GM23248 (cell line): ENCODE measurements at regions not wholly inside any gene's neighbourhood (a gene's known extent, or its start where the extent isn't known, plus 50 kb on each side); places are given as distances from the start of the nearest gene placed in this dataset.

Experiments
- DNase-seq: peaks from one replicate; pipeline ENCODE4 v3.0.0-alpha.2; 2015
- H2AFZ ChIP-seq: fragments of 200-600 bp; sonication (generic); 2 replicates; pipeline ENCODE4 v1.6.1; 2016; ENCODE audit warnings: antibody characterized with exemption
- H3F3A ChIP-seq: fragments of 200-600 bp; sonication (generic); 2 replicates; pipeline ENCODE4 v1.6.1; 2016; ENCODE audit warnings: mild to moderate bottlenecking, antibody characterized with exemption, mixed run types; ENCODE audit not compliant: insufficient read depth
- H3K27ac ChIP-seq: fragments of 200-600 bp; sonication (generic); 2 replicates; pipeline ENCODE4 v1.5.1; 2016; ENCODE audit warnings: mild to moderate bottlenecking
- H3K27me3 ChIP-seq: fragments of 200-600 bp; sonication (generic); replicated peaks from 2 replicates; pipeline ENCODE4 v1.6.1; 2016; ENCODE audit warnings: mild to moderate bottlenecking; ENCODE audit not compliant: insufficient read depth
- H3K36me3 ChIP-seq: fragments of 200-600 bp; sonication (generic); 2 replicates; pipeline ENCODE4 v1.6.1; 2016; ENCODE audit warnings: low read depth, mild to moderate bottlenecking
- H3K4me1 ChIP-seq: fragments of 200-600 bp; sonication (generic); 2 replicates; pipeline ENCODE4 v1.6.1; 2016; ENCODE audit warnings: mild to moderate bottlenecking; ENCODE audit not compliant: insufficient read depth
- H3K4me2 ChIP-seq: fragments of 200-600 bp; sonication (generic); one replicate; pipeline ENCODE4 v1.6.1; 2016; ENCODE audit warnings: mild to moderate bottlenecking; ENCODE audit not compliant: unreplicated experiment
- H3K4me3 ChIP-seq: fragments of 200-600 bp; sonication (generic); 2 replicates; pipeline ENCODE4 v1.5.1; 2016; ENCODE audit warnings: mild to moderate bottlenecking
- H3K79me2 ChIP-seq: fragments of 200-600 bp; sonication (generic); 2 replicates; pipeline ENCODE4 v1.6.1; 2016; ENCODE audit warnings: mild to moderate bottlenecking; ENCODE audit not compliant: insufficient read depth
- H3K9ac ChIP-seq: fragments of 200-600 bp; sonication (generic); 2 replicates; pipeline ENCODE4 v1.6.1; 2016; ENCODE audit warnings: mild to moderate bottlenecking
- H3K9me2 ChIP-seq: fragments of 200-600 bp; sonication (generic); 2 replicates; pipeline ENCODE4 v1.6.1; 2016; ENCODE audit warnings: mixed run types, mild to moderate bottlenecking, moderate library complexity; ENCODE audit not compliant: insufficient read depth
- H3K9me3 ChIP-seq: fragments of 200-600 bp; sonication (generic); one replicate; pipeline ENCODE4 v1.6.1; 2017; ENCODE audit warnings: low read depth
- H4K20me1 ChIP-seq: fragments of 200-600 bp; sonication (generic); 2 replicates; pipeline ENCODE4 v1.6.0; 2016; ENCODE audit not compliant: insufficient read depth
- EZH2 ChIP-seq: fragments of 200-600 bp; sonication (generic); IDR thresholded peaks from 2 replicates; pipeline ENCODE4 v1.6.1; 2018; ENCODE audit warnings: antibody characterized with exemption, mild to moderate bottlenecking; ENCODE audit not compliant: insufficient read depth, poor library complexity, severe bottlenecking
- EZH2phosphoT487 ChIP-seq: fragments of 200-600 bp; sonication (generic); IDR thresholded peaks from 2 replicates; pipeline ENCODE4 v1.6.1; 2018; ENCODE audit warnings: antibody characterized with exemption, moderate library complexity, mild to moderate bottlenecking, low read depth; ENCODE audit not compliant: insufficient read depth
- WGBS, 2 experiments: methylation state at CpG; one replicate each; pipeline ENCODE4 v1.1.6; 2015 to 2017; ENCODE audit warnings: low lambda C conversion rate in 2 of 2, low coverage in 1 of 2; ENCODE audit errors: missing lambda C conversion rate in 2 of 2; 5-methylcytosine and 5-hydroxymethylcytosine counted together
- in situ Hi-C: fragments of 300-500 bp; cut with MboI; formaldehyde crosslinking; loops from 2 replicates; pipeline ENCODE4 v1.15.0; 2020

DNA sequence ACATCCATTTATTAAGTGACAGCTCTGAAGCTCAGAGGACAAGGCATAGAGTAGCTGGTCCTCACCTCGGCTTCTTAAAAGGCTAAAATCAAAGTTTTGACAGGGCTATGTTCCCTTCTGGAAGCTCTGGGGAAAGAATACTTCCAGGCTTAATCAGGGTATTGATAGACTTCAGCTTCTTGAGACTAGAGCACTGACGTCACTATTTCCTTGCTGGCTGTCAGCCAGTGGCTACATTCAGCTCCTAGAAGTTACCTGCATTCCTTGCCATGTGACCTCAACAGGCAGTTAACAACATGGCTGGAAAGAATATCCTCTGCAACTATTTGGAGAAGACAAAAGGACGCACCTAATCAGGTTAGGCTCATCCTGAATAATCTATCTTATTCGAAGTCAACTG is 1144.8 kb downstream of the ADGRL3 start:
- Histone ChIP-seq H3K27ac (no peak overlapping the region), H3F3A (no peaks in the 10 kb centered on the region), H3K36me3 (no peaks in the 10 kb centered on the region), H3K9me2 (no peaks in the 10 kb centered on the region), H3K4me1 (no peaks in the 10 kb centered on the region), H3K4me3 (no peak overlapping the region), H3K27me3 (no peaks in the 10 kb centered on the region), H3K79me2 (no peaks in the 10 kb centered on the region), H3K9me3 (peaks cover 4% of the 10 kb centered on the region), H4K20me1 (no peaks in the 10 kb centered on the region), H3K9ac (no peak overlapping the region), H2AFZ (no peak overlapping the region), H3K4me2 (no peak overlapping the region)
- WGBS, 2 experiments = 12 to 24% methylated on average over 4 of the region's 4 CpGs
- TF ChIP-seq EZH2phosphoT487 = no peak
- no peak for TF ChIP-seq EZH2
- no peak for DNase-seq
- in situ Hi-C loops = no loop called here

DNA sequence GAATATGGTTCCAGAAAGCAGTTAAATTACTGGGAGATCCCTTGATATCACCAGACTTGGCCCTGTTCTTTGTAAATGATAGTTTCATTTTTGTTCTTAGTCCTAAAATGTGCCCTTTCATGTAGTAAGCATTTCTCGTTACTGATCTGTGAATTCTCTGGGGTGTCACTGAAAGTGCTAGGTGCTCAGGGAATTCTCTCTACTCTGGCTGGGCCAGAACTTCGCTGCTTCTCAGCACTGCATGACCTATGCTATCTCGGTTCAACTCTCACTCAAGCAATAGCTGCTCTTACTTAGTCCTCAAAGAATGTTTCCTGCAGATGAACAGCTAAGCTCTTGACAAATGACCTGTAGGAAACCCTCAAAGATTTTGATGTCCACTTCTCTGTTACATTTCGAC is 1144.3 kb downstream of the ADGRL3 start:
- TF ChIP-seq EZH2 = no peak
- TF ChIP-seq EZH2phosphoT487 = no peak
- in situ Hi-C loops = no loop called here

DNA sequence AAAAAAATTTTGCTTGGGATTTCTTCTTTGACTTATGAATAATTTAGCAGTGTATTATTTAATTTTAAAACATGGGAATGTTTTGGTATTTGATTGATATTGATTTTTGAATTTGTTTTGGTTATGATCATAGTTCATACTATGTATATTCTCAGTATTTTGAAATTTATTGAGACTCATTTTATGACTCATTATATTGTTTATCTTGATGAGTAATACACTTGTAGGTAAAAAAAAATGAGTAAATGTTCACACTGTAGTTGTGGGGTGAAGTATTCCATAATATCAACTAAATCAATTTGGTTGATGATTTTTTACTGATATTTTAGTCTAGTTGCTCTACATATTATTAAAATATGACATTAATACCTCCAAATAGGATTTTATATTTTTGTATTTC is 1142.2 kb downstream of the ADGRL3 start:
- DNase-seq = no peak
- no peak overlapping the region for H3K9ac ChIP-seq
- H3K4me1 ChIP-seq = no peaks in the 10 kb centered on the region
- no peak overlapping the region for H3K4me2 ChIP-seq
- H3K9me2 ChIP-seq = no peaks in the 10 kb centered on the region
- in situ Hi-C loops = no loop called here
- TF ChIP-seq EZH2phosphoT487 = no peak
- TF ChIP-seq EZH2 = no peak
- no peak overlapping the region for H3K4me3 ChIP-seq
- no peaks in the 10 kb centered on the region for H3K36me3 ChIP-seq
- peaks cover 4% of the 10 kb centered on the region for H3K9me3 ChIP-seq
- H3K27ac ChIP-seq = no peak overlapping the region
- H4K20me1 ChIP-seq = no peaks in the 10 kb centered on the region
- no peaks in the 10 kb centered on the region for H3K79me2 ChIP-seq
- no peaks in the 10 kb centered on the region for H3K27me3 ChIP-seq
- H3F3A ChIP-seq = no peaks in the 10 kb centered on the region
- H2AFZ ChIP-seq = no peak overlapping the region

More for the DNA sequence above, 1144.3 kb downstream of the ADGRL3 start:
- no peak overlapping the region for H3K27ac ChIP-seq
- H3K9ac ChIP-seq = no peak overlapping the region
- no peak for DNase-seq
- H4K20me1 ChIP-seq = no peaks in the 10 kb centered on the region
- no peaks in the 10 kb centered on the region for H3K27me3 ChIP-seq
- H3K9me2 ChIP-seq = no peaks in the 10 kb centered on the region
- no peaks in the 10 kb centered on the region for H3K79me2 ChIP-seq
- no peak overlapping the region for H2AFZ ChIP-seq
- no peaks in the 10 kb centered on the region for H3K36me3 ChIP-seq
- H3K4me1 ChIP-seq = no peaks in the 10 kb centered on the region
- WGBS, 2 experiments = 16 to 17% methylated on average over 4 of the region's 4 CpGs
- H3F3A ChIP-seq = no peaks in the 10 kb centered on the region
- peaks cover 4% of the 10 kb centered on the region for H3K9me3 ChIP-seq
- H3K4me2 ChIP-seq = no peak overlapping the region
- no peak overlapping the region for H3K4me3 ChIP-seq

DNA sequence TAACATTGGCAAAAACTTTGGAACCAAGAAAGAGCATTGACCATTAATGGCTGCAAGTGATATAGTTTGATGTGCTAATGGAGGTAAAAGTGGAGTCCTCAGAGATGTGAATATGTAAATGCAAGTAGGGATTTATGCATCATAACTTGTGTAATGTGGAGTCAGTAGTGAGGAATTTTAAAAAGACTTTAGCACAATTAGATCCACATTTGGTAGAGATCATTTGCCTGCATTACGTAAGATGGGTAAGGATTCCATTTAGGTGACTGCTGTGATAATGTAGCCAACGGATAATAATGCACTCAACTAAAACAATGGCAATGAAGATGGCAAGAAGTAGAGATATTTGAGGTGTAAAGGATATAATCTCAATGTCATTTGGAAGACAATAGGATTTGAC is 1128.4 kb downstream of the ADGRL3 start:
- no peaks in the 10 kb centered on the region for H3K4me1 ChIP-seq
- H3K9me3 ChIP-seq = no peaks in the 10 kb centered on the region
- in situ Hi-C loops = no loop called here
- H3K4me3 ChIP-seq = no peak overlapping the region
- H4K20me1 ChIP-seq = no peaks in the 10 kb centered on the region
- no peaks in the 10 kb centered on the region for H3F3A ChIP-seq
- no peak overlapping the region for H3K9ac ChIP-seq
- TF ChIP-seq EZH2phosphoT487 (no peak), EZH2 (no peak)
- no peaks in the 10 kb centered on the region for H3K36me3 ChIP-seq
- H3K27me3 ChIP-seq = no peaks in the 10 kb centered on the region
- DNase-seq = no peak
- H3K27ac ChIP-seq = no peak overlapping the region
- no peak overlapping the region for H3K4me2 ChIP-seq
- no peaks in the 10 kb centered on the region for H3K79me2 ChIP-seq
- no peaks in the 10 kb centered on the region for H3K9me2 ChIP-seq
- H2AFZ ChIP-seq = no peak overlapping the region
- 31 to 33% methylated on average over 2 of the region's 2 CpGs for WGBS, 2 experiments

DNA sequence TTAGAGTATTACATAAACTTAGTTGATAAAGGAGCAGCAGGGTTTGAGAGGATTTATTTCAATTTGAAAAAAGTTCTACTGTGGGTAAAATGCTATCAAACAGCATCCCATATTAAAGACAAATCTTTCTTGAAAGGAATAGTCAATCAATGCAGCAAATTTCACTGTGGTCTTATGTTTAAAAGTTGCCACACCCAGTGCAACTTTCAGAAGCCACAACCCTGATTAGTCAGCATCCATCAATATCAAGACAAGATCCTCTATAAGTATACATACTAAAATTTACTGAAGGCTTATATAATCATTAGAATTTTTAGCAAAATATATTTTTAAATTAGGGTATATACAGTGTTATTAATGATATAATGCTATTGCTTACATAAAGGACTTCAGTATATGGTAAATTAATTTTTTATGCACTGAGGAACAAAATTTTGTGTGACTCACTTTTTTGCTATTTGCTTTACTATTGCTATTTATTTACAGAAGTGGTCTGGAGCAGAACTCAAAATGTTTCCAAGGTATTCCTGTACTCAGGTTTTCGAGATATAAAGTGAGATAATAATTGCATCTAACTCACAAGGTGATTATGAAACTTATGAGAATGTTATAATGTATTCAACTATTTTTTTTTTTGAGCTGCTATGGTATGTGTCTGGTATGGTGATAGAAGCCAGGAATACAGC is 1127.6 kb downstream of the ADGRL3 start:
- Histone ChIP-seq H3K9me3 (no peaks in the 10 kb centered on the region), H3K27me3 (no peaks in the 10 kb centered on the region), H3K79me2 (no peaks in the 10 kb centered on the region), H2AFZ (no peak overlapping the region), H3K36me3 (no peaks in the 10 kb centered on the region), H4K20me1 (no peaks in the 10 kb centered on the region), H3K4me2 (no peak overlapping the region), H3K27ac (no peak overlapping the region), H3K4me1 (no peaks in the 10 kb centered on the region), H3K4me3 (no peak overlapping the region), H3K9ac (no peak overlapping the region), H3F3A (no peaks in the 10 kb centered on the region), H3K9me2 (no peaks in the 10 kb centered on the region)
- WGBS, 2 experiments = 0 to 2% methylated on average over 1 of the region's 1 CpG
- in situ Hi-C loops = no loop called here
- DNase-seq = no peak
- TF ChIP-seq EZH2 (no peak), EZH2phosphoT487 (no peak)
